NCI-H1694 treated with DMSO at 0.1 percent for 48 hours (cell line): ENCODE measurements at regions not wholly inside any gene's neighbourhood (a gene's known extent, or its start where the extent isn't known, plus 50 kb on each side); places are given as distances from the start of the nearest gene placed in this dataset.

Experiments used
- DNase-seq: peaks from one replicate; lab custom pipeline; 2025; lab: John Stamatoyannopoulos, UW

- no peak for DNase-seq
Observed at GRCh38 chr18:54717673-54718407, 110.4 kb upstream of the RAB27B start.

DNA sequence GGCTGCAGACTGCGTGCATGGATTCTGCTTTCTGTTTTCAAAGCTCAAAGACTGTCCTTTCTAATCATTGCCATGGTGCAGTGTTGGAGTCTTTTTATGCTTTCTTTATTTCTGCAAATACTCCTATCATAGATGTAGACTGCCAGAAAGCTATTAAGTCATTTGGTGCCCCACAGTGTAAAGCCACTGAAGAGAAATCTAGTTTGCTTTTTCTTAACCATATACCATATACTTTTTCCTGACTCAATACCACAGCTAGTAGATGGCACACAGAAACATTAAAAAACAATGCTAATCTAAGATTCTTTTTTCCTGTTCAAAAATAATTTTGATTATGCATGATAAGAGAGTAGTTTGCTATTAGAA, 109.9 kb upstream of the RAB27B start:
- no peak for DNase-seq

DNA sequence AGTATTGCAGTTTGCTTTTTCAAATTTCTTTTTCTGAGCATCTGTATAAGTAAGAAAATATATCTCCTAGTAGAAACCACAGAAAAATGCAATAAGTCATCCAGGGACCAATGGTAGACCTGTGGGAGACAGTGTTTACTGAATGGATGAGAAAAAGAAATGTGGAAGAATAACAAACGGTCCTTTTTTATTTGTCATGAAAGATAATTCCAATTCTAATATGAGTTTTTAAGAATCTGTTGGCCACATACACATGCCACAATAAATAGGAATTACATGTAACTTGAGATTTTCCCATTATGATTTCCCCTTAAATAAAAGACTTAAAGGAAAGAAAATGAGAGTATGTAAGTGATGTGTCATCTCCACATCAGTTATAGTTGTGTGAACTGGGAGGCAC, 107.7 kb upstream of the RAB27B start:
- no peak for DNase-seq

- no peak for DNase-seq
Observed at GRCh38 chr18:54726143-54726542, 102.1 kb upstream of the RAB27B start.

GRCh38 chr18:54734059-54734458, 94.2 kb upstream of the RAB27B start:
- no peak for DNase-seq

DNA sequence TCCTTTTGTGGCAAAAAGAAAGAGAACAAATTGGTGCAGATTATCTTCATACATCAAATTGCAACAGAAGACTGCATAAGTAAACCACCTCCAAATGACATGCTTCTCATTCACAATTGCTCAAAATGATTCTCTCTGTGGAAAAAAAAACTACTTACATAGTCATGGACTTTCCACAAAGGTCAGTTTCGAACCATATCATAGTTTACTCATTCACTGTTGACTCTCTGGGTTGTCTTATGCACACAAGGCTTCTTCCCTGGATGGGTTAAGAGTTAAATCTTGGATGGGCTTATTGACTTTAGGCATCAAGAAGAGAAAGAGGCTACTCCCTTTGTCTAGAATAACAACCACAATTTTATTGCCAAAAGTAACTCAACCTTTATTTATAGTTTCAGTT, 91.3 kb upstream of the RAB27B start:
- DNase-seq = no peak

DNA sequence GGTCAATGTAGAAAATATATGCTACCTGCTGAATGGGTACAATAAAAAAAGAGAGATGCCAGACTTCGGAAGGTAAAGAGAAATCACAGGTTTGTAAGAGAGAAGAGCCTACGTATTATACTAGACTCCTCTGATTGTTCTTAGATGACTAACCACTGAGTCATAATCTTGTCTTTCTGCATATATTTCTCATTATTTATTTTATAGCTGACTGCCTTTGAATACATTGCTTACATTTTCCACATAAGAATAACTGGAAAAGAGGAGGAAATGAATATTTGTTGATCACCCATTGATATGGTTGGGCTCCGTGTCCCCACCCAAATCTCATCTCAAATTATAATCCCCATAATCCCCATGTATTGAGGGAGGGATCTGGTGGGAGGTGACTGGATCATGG, 90.3 kb upstream of the RAB27B start:
- DNase-seq = no peak

DNA sequence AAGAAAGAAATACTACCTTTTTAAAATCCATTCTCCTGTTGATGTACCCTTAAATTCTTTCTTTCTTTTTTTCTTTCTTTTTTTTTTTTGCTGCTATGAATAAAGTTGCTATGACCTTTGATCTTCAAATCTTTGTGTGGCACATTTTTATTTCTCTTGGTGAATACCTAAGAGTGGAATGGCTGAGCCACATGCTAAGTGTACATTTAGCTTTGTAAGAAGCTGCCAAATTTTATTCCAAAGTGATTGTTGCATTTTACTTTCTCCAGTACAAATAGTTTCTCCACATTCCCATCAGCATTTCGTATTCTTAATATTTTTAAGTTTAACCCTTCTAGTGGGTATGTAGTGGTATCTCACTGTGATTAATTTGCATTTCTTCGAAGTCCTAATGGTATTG, 88.8 kb upstream of the RAB27B start:
- DNase-seq = no peak

DNA sequence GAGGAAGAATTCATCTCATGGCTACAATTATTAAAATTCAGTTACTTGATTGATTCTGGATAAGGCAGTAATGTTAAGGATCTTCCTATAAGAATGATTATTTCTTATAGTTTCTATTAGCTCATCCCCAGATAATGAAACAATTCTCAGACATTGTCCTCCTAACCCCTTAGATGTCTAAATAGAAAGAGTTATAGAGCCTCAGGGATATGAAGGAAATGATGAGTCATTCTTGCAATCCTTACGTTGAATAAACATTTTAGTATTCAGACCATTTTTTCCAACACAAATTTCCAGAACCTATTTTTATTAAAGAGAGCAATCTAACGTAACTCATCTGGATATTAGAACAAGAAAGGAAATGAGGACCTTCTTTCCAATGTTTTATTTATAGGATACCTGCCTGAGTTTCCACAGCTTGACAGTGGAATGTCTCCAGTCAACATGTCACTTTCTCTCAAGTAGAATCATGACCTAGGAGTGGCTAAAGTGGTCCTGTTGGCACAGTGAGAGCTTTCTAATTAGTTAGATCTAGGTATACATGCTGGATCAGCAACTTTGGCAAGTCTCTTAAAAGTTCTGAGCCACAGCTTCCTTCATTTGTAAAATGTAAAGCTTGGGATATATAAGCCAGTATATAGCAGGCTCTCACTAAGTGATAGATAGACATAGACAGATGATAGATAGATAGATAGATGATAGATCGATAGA, 88.0 kb upstream of the RAB27B start:
- DNase-seq = no peak

DNA sequence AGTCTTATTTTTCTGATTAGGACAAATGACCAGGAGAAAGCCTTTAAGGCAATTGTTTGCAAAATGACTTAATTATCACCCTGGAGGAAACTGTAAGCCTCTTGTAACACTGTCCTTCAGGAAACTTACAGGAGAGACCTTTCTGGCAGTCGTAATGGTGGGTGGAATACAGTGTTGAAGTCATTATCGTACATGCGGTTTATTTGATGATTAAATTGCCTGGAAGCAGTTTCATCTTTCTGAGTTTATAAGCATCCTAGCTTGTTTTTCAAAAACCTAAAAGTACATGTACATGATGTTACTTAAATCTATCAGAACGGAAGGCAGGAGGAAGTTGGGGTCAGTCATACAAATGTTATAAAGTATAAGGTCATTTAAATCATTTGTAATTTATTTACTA, 86.2 kb upstream of the RAB27B start:
- no peak for DNase-seq

- no peak for DNase-seq
Observed at GRCh38 chr18:54742659-54743604, 85.3 kb upstream of the RAB27B start.

DNA sequence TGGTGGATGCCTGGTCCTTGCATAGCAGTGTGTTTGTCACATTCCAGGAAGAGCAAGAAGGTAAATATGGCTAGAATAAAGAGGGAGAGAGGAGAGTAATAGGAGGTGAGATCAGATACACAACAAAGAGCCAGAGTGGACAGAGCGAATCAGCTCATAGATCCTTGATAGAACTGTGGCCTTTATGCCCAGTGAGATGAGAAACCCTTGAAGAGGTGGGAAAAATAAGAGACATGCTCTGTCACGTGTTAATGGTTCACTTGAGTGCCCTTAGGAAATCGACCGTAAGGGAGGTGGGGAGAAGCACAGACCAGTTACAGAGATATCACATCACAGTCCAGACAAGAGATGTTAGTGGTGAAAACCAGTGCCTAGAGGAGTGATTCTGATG, 84.7 kb upstream of the RAB27B start:
- DNase-seq = no peak

GRCh38 chr18:54749291-54749690, 79.0 kb upstream of the RAB27B start:
- DNase-seq = no peak

DNA sequence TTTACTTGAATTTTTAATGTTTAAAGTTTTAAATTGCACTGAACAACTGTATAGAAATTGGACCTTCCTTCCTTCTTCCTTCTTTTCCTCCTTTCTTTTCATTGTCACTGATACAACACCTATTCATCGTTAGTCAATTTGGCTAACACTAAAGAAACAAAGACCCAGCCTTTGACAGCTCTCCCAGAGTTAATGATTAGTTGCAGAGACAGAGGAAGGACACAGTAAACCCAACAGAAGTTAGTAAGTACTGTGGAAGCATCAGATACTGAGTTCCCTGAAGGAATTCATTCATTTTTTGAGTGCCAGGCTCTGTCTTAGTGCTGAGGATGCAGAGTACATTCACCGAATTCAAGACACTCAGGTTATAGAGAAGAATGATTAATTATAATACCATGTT, 77.9 kb upstream of the RAB27B start:
- DNase-seq = no peak

DNA sequence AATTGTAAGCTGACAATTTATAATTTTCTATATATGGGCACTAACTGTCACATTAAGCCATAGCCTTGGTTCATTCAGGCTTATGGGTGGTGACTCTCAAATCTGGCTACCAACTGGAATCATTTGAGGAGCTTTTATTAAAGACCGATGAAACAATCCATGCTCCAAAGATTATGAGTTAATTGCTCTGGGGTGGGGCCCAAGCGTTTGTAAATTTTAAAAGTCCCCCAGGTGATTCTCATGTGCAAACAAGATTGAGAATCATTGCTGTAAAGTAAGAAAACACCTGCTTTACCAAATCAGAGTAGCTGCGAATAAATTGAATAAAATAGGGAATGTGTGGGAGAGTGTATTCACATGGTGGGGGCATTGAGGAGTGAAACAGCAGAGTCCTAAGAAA, 76.1 kb upstream of the RAB27B start:
- no peak for DNase-seq

DNA sequence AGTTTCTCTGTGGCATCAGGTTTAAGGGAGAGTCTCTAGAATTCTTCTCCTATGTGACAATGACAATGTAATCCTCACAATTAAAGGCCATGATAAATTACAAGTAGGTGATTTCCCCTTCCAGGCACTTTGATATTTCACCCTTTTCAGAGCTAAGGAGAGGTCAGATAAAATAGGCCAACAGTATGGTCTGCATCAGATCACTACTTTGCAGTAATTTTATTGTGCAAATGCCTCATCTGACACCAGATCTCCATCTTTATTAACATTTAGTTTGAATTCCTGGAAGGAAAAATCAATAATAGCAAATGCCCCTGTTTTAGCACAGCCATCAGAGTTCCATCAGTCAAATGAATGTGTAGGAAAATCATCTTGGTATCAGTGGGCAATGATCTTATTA, 72.8 kb upstream of the RAB27B start:
- DNase-seq = no peak

DNA sequence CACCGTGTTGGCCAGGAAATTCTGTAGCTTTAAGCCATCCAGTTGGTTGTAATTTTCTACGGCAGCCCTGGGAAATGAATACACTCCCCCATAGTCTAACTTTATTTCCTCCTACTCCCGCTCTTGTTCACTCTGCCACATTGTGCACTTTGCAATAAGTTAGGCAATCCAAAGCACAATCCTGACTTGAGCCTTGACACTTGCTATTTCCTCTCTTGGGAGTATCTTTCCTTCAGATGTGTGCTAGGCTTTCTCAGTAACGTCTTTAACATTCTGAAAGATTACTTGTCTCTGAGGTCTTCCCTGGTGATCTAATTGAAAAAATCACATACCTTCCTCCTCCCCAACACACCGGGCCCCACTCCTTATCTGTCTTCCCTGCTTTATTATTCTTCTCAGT, 65.9 kb upstream of the RAB27B start:
- DNase-seq = no peak

DNA sequence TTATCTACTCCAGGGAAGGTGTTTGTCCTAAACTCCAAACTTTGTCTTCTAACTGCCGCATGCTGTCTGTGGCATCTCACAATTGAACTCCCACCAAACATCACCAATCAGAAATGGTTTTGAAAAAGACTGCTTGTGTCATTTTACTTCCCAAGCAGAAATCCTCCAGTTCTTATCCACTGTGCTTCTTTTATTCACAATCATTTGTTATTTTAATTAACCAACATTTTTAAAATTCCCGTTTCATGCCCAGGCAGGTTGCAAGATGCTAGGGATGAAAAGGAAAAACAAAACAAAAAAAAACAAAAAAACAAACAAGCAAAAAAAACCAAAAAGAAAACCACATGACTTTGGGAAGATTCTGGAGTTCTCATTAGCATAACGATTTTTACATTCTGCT, 63.5 kb upstream of the RAB27B start:
- no peak for DNase-seq

- DNase-seq = no peak
Observed at GRCh38 chr18:54765636-54766375, 62.5 kb upstream of the RAB27B start.

- DNase-seq = no peak
Observed at GRCh38 chr18:54766634-54767033, 61.6 kb upstream of the RAB27B start.

DNA sequence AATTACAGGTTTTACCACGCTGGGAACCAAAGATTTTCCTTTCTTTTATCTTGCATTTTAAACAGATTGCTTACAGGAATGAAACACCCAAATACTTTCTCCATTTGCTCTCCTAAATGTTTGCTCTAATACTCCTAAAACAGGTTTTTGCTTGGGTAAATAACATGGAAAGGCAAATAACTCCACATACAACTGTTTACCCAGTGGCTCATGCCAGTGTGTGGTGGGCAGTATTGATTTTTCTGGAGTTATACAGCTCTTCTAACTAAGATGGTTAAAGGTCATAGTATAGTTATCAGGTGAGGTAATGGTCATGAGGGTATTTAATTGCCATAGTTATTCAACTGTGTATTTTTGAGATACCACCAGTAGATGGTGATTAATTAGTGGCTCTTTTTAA, 61.2 kb upstream of the RAB27B start:
- no peak for DNase-seq
